Astrocyte of the cerebellum (primary cell): ENCODE measurements at regions not wholly inside any gene's neighbourhood (a gene's known extent, or its start where the extent isn't known, plus 50 kb on each side); places are given as distances from the start of the nearest gene placed in this dataset.

Experiments
- DNase-seq: peaks from one replicate; pipeline ENCODE4 v3.0.0-alpha.2; 2011; ENCODE audit warnings: low read depth
- H3K4me3 ChIP-seq: 2 replicates; pipeline ENCODE4 v1.5.1; 2011; ENCODE audit warnings: mild to moderate bottlenecking, low read depth, low read length, moderate library complexity
- CTCF ChIP-seq: IDR thresholded peaks from 2 replicates; pipeline ENCODE4 v1.5.1; 2012; ENCODE audit warnings: low read length, low read depth, moderate library complexity, mild to moderate bottlenecking; ENCODE audit errors: missing control alignments
- in situ Hi-C: cut with HindIII; loops from 2 replicates; pipeline ENCODE4 v1.10.0; 2017; ENCODE audit warnings: low sequenced_read_pairs

- no peak for TF ChIP-seq CTCF
- in situ Hi-C loops, result no loop called here
- no peak overlapping the region for H3K4me3 ChIP-seq
- no peak for DNase-seq
These were observed 321.2 kb downstream of the CHRM3 start for GRCh38 chr1:239707615-239708014.

DNA sequence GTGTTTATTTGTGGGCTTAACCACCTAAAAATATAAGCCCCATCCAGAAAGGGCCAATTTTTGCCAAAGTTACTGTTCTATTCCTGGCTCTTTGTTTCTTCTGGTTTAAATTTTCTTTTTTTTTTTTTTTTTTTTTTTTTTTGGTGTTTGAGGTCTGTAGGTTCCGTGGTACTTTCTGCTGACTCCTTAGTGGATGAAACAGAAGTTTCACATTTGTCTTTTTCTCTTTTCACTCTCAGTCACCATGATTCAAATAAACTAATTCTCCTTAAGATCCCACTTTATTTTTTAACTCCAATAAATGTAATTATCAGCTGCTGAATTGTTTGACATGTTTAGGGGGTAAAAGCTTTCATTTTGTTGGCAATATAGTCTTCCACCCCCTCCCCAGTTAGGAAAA lies 322.3 kb downstream of the CHRM3 start:
- in situ Hi-C loops, result no loop called here
- DNase-seq, result no peak

DNA sequence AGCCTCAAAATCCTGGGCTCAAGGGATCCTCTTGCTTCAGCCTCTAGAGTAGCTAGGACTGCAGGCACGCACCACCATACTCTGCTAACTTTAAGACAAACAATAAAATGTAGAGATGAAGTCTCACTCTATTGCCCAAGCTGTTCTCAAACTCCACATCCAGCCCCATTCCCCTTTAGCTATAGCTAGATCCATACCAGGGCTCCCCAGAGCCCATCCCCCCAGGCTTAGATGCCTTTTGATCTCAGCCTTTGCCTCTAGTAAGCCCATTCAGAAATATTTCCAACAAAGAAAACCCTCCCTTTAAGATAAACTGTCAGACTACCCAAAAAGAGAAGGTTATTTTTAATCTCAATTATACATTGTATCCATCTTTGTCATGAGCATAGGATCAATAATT lies 325.4 kb downstream of the CHRM3 start:
- no peak for TF ChIP-seq CTCF
- in situ Hi-C loops, result no loop called here
- no peak for DNase-seq
- H3K4me3 ChIP-seq, result no peak overlapping the region

More for the DNA sequence above, 322.3 kb downstream of the CHRM3 start:
- TF ChIP-seq CTCF, result no peak
- H3K4me3 ChIP-seq, result no peak overlapping the region

DNA sequence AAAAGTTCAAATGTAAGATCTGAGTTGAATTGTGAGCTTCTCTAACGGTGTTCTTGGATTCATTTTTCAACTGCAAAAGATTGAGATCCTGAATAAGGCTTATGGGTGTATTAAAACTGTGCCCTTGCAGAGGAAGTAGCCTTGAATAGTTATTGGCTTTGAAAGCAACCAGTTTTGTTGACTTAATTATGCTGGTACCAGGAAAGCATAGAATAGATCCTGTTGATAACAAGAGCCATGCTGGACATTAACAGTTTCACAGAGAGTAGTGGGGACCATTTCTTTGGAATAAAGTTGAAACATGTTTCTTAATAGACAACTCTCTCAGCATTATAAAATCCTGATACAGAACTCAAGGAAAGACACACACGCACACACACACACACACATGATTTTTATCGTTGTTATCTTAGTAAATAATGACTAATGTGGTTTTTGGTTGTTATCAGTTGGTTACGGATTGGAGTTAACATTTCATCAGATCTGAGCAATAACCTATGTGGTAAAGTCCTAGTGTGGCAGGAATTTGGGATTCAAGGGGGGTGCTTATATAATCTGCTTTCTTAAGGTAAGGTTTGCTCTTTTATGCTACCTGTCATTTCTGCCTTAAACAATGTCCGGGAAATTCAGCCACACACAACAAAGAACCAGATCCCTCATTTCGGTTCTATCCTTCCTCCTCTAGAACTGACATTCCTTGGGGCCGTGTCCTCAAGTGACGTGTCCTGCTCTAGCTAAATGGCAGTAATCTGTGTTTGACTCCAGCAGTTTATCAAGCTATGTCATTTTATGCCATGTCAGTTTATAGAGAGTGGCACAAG lies 330.9 kb downstream of the CHRM3 start:
- in situ Hi-C loops, result no loop called here
- H3K4me3 ChIP-seq, result no peak overlapping the region
- no peak for TF ChIP-seq CTCF
- DNase-seq, result no peak

- no peak overlapping the region for H3K4me3 ChIP-seq
- in situ Hi-C loops, result no loop called here
- DNase-seq, result no peak
- no peak for TF ChIP-seq CTCF
These were observed 331.5 kb downstream of the CHRM3 start for GRCh38 chr1:239717918-239718184.

DNA sequence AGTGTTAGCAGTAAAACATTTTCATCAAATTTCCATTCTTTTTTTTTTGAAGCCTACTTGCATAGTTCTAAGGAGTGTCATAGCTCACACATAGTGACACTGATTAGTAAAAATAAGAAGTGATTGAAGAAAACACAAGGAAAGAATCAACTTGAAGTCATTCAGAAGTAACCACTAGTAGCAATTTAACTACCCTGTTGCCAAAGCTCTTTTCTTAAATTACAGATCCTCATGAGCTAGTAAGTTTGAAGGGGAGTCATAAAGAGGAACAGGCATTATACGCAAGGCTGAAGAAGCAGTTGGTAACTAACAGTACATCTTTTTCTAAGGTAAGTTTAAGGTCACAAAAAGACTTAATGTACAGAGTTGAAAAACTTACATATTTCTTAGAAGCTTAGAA lies 332.2 kb downstream of the CHRM3 start:
- in situ Hi-C loops, result no loop called here
- no peak overlapping the region for H3K4me3 ChIP-seq
- no peak for TF ChIP-seq CTCF
- DNase-seq, result no peak
